DND-41 (cell line): ENCODE measurements at regions not wholly inside any gene's neighbourhood (a gene's known extent, or its start where the extent isn't known, plus 50 kb on each side); places are given as distances from the start of the nearest gene placed in this dataset.

Source experiments
- ATAC-seq: fragments of 200-7000 bp; cut with Tn5 transposase; 3 replicates; pipeline ENCODE4 v1.9.1; 2021; ENCODE audit warnings: low read depth; ENCODE audit not compliant: insufficient read depth
- DNase-seq: peaks from one replicate; pipeline ENCODE4 v3.0.0-alpha.2; 2020
- H2AFZ ChIP-seq: 2 replicates; pipeline ENCODE4 v1.6.0; 2012; ENCODE audit warnings: low read depth, low read length
- H3K27ac ChIP-seq: 2 replicates; pipeline ENCODE4 v1.5.1; 2012; ENCODE audit warnings: low read length, inconsistent platforms
- H3K27me3 ChIP-seq: fragments of 200-600 bp; sonication (generic); 2 replicates; pipeline ENCODE4 v1.6.0; 2012; ENCODE audit warnings: low read length, mild to moderate bottlenecking, inconsistent platforms; ENCODE audit not compliant: insufficient read depth, poor library complexity
- H3K36me3 ChIP-seq: 2 replicates; pipeline ENCODE4 v1.5.1; 2012; ENCODE audit warnings: low read length, inconsistent platforms; ENCODE audit not compliant: insufficient read depth
- H3K4me1 ChIP-seq: 2 replicates; pipeline ENCODE4 v1.5.1; 2012; ENCODE audit warnings: mild to moderate bottlenecking, low read length; ENCODE audit not compliant: insufficient read depth
- H3K4me2 ChIP-seq: 2 replicates; pipeline ENCODE4 v1.6.0; 2012; ENCODE audit warnings: mild to moderate bottlenecking, moderate library complexity, low read length, inconsistent platforms; ENCODE audit not compliant: insufficient read depth
- H3K4me3 ChIP-seq, 2 experiments: fragments of 200-600 bp in 1 of 2; shearing (Covaris generic) in 1 of 2; 2 replicates each; pipeline ENCODE4 v1.5.1; 2012 to 2016; ENCODE audit warnings: inconsistent platforms in 2 of 2, low read length in 2 of 2, mild to moderate bottlenecking in 2 of 2, low read depth in 1 of 2, moderate library complexity in 1 of 2
- H3K79me2 ChIP-seq: 2 replicates; pipeline ENCODE4 v1.6.0; 2012; ENCODE audit warnings: low read length, inconsistent platforms; ENCODE audit not compliant: insufficient read depth
- H3K9ac ChIP-seq: 2 replicates; pipeline ENCODE4 v1.6.0; 2012; ENCODE audit warnings: low read depth, mild to moderate bottlenecking, inconsistent platforms, low read length, moderate library complexity
- H3K9me3 ChIP-seq: 2 replicates; pipeline ENCODE4 v1.5.1; 2012; ENCODE audit warnings: low read length, moderate library complexity, mild to moderate bottlenecking, inconsistent platforms; ENCODE audit not compliant: insufficient read depth, severe bottlenecking
- H4K20me1 ChIP-seq: 2 replicates; pipeline ENCODE4 v1.6.0; 2012; ENCODE audit warnings: low read length; ENCODE audit not compliant: insufficient read depth
- EZH2 ChIP-seq: IDR thresholded peaks from 3 replicates; pipeline ENCODE4 v1.6.1; 2012; ENCODE audit warnings: borderline replicate concordance, low read depth, mild to moderate bottlenecking, moderate library complexity, low read length, inconsistent platforms; ENCODE audit not compliant: severe bottlenecking
- TF ChIP-seq, protein P1 (sequence below): IDR thresholded peaks from 2 replicates; pipeline ENCODE4 v1.5.1; 2012; ENCODE audit warnings: borderline replicate concordance, low read length, moderate library complexity, mild to moderate bottlenecking; ENCODE audit not compliant: poor library complexity, severe bottlenecking; ENCODE audit errors: extremely low read depth

DNA sequence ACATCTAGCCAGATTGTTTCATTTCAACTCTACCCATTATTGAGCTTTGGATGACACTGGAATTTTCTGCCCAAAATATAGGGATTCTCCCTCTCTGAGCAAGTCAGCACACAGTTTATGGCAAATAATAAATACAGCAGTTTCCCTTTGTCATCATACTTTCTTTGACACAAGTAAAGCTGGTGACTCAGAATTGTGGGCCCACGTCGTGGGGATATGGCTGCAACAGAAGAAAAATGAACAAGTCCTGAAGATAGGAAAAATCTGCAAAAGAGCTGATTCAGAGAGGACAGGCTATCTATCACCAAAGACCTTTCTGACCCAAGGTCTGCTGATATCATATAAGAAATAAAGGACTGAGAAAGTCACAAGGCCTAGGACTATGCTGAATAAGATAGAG lies 236.3 kb upstream of the ZC3H12C start:
- no peak for DNase-seq
- no peak for ATAC-seq
- TF ChIP-seq, protein P1, sequence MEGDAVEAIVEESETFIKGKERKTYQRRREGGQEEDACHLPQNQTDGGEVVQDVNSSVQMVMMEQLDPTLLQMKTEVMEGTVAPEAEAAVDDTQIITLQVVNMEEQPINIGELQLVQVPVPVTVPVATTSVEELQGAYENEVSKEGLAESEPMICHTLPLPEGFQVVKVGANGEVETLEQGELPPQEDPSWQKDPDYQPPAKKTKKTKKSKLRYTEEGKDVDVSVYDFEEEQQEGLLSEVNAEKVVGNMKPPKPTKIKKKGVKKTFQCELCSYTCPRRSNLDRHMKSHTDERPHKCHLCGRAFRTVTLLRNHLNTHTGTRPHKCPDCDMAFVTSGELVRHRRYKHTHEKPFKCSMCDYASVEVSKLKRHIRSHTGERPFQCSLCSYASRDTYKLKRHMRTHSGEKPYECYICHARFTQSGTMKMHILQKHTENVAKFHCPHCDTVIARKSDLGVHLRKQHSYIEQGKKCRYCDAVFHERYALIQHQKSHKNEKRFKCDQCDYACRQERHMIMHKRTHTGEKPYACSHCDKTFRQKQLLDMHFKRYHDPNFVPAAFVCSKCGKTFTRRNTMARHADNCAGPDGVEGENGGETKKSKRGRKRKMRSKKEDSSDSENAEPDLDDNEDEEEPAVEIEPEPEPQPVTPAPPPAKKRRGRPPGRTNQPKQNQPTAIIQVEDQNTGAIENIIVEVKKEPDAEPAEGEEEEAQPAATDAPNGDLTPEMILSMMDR: no peak
- no peak for TF ChIP-seq EZH2
- Histone ChIP-seq H3K4me3 (no peak overlapping the region), H4K20me1 (no peaks in the 10 kb centered on the region), H3K36me3 (no peaks in the 10 kb centered on the region), H2AFZ (no peak overlapping the region), H3K4me2 (no peak overlapping the region), H3K9me3 (no peaks in the 10 kb centered on the region), H3K9ac (no peak overlapping the region), H3K27me3 (no peaks in the 10 kb centered on the region), H3K27ac (no peak overlapping the region), H3K4me1 (no peaks in the 10 kb centered on the region), H3K79me2 (no peaks in the 10 kb centered on the region)

DNA sequence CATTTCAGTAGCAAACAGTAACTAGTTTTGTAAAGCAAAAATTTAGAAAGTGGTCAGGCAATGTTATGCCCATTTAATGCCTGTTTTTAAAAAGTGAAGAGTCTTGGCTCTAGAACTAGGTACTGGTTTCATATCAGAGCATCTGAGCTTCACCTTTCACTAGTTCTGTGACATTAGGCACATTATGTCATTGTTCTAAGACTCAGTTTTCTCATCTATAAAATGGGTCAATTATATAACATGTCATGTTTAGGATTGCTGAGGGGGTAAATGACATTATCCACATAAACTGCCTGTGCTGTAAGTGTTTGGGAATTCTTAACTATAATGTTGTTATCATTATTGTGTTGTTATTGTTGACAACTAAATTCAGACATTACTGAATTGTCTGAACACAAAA lies 235.6 kb upstream of the ZC3H12C start:
- no peaks in the 10 kb centered on the region for H3K4me1 ChIP-seq
- no peak for ATAC-seq
- H3K27me3 ChIP-seq: no peaks in the 10 kb centered on the region
- H3K9me3 ChIP-seq: no peaks in the 10 kb centered on the region
- H3K79me2 ChIP-seq: no peaks in the 10 kb centered on the region
- no peak for TF ChIP-seq EZH2
- H3K36me3 ChIP-seq: no peaks in the 10 kb centered on the region
- no peak overlapping the region for H2AFZ ChIP-seq
- no peak overlapping the region for H3K27ac ChIP-seq
- DNase-seq: no peak
- no peak overlapping the region for H3K9ac ChIP-seq
- H3K4me2 ChIP-seq: no peak overlapping the region
- no peaks in the 10 kb centered on the region for H4K20me1 ChIP-seq
- no peak overlapping the region for H3K4me3 ChIP-seq

DNA sequence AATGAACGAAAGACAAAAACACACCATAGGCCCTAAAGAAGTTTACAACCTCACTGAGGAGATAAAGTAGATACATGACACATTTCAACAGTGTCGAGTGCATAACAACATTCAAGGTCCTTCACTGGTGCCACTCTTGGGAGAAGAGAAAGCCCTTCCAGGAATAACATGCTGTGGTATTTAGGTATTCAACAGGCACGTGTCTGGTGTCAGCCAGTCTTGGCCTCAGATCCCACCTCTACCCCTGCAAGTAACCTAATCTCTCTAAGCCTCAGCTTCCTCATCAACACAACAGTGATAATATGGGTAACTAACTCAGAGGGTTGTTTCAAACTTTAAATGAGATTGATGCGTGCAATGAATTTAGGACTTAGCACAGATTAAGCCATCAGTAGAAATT lies 235.0 kb upstream of the ZC3H12C start:
- TF ChIP-seq, protein P1: no peak
- no peak for TF ChIP-seq EZH2
- Histone ChIP-seq H3K4me2 (no peak overlapping the region), H3K9ac (no peak overlapping the region), H3K27me3 (no peaks in the 10 kb centered on the region), H3K27ac (no peak overlapping the region), H3K4me3 (no peak overlapping the region), H3K36me3 (no peaks in the 10 kb centered on the region), H3K4me1 (no peaks in the 10 kb centered on the region), H4K20me1 (no peaks in the 10 kb centered on the region), H2AFZ (no peak overlapping the region), H3K79me2 (no peaks in the 10 kb centered on the region), H3K9me3 (no peaks in the 10 kb centered on the region)
- DNase-seq: no peak
- no peak for ATAC-seq

DNA sequence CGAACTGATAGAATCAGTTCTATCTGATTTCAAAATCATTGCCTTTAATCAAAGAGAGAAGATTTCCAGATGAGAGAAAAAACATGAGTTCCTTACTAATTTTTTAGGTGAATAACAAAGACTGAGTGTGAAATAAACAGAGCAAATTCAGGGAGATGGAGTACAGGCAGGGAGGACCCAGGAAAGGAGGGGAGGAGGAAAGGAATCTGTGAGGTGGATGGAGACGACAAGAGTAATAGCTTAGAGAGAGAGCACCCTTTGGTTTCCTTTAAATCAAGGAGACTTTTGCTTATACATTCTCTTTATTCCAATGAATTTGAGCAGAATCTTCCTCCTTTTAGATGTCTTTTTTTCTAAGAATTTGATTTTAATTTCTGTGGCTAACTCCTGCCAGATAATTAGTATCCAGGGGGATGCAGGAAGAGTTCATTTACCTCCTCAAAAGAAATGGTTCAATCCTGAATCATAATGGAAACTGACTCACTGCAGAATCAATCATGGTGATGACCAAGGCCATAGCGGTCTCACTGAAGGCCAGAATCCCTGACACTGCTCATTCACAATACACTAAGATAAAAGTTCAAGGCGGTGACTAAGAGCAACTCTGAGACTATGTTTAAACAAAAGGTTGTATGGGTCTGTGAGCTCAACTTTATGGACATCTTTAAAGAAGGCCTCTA lies 234.0 kb upstream of the ZC3H12C start:
- DNase-seq (no peak), ATAC-seq (no peak)
- Histone ChIP-seq H3K27ac (no peak overlapping the region), H3K79me2 (no peaks in the 10 kb centered on the region), H3K9ac (no peak overlapping the region), H4K20me1 (no peaks in the 10 kb centered on the region), H3K36me3 (no peaks in the 10 kb centered on the region), H3K4me3 (no peak overlapping the region), H3K9me3 (no peaks in the 10 kb centered on the region), H2AFZ (no peak overlapping the region), H3K4me2 (no peak overlapping the region), H3K27me3 (no peaks in the 10 kb centered on the region), H3K4me1 (no peaks in the 10 kb centered on the region)
- TF ChIP-seq EZH2: no peak
- TF ChIP-seq, protein P1: no peak
